ENCODE measurements at regions not wholly inside any gene's neighbourhood (a gene's known extent, or its start where the extent isn't known, plus 50 kb on each side); places are given as distances from the start of the nearest gene placed in this dataset.

GRCh38 chr17:72299592-72299991, 178.8 kb downstream of the SOX9 start:
- FAIRE-seq (no peak), DNase-seq (ENCODE audit: low spot score) (no peak)

- FAIRE-seq (no peak), DNase-seq (ENCODE audit: low spot score) (no peak)
These were observed 181.1 kb downstream of the SOX9 start for GRCh38 chr17:72301887-72302286.

GRCh38 chr17:72302735-72303134, 181.9 kb downstream of the SOX9 start:
- no peak for DNase-seq (ENCODE audit: low spot score)
- no peak for FAIRE-seq

DNA sequence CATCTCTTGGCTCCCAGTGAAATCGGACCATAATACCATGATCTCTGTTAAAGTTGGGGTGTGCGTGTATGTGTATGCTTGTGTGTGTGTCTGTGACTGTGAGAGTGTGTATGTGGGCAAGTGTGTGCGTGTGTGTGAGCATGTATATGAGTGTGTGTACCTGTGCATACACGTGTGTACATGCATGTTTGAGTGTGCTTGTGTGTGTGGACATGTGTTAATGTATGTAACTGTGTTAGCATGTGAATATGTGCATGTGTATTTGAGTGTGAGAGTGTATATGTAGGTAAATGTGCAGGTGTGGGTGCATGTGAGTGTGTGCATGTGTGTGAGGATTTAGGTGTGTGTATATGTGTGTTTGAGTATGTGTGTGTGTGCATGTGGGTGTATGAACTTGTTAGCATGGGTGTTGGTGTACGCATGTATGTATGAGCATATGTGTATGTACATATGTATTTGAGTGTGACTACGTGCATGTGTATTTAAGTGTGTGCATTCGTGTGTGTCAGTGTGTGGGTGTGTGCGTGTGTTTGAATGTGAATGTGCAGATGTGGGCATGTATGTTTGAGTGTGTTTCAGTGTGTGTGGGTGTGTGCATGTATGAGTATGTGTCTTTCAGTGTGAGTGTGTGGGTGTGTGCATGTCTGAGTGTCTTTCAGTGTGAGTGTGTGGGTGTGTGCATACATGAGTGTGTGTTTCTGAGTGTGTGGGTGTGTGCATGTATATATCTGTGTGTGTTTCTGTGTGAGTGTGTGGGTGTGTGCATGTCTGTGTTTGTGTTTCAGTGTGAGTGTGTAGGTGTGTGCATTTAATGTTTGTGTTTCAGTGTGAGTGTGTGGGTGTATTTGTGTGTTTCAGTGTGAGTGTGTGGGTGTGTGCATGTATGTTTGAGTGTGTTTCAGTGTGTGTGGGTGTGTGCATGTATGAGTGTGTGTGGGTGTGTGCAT, 183.2 kb downstream of the SOX9 start:
- FAIRE-seq (no peak), DNase-seq (ENCODE audit: low spot score) (no peak)

DNA sequence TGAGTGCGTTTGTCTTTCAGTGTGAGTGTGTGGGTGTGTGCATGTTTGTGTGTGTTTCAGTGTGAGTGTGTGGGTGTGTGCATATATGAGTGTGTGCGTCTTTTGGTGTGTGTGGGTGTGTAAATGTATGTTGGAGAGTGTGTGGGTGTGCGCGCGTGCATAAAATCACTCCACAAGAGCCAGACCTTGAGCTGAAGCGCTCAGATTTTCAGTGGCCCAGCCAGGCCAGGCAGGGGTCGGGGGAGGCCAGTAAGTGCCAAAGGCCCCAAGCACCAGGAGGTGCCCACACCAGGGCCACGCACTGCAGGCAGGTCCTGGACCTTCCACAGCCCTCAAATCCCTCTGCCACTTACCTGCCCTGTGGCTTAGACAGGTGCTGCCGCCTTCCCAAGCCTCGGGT, 184.0 kb downstream of the SOX9 start:
- DNase-seq (ENCODE audit: low spot score) (no peak), FAIRE-seq (no peak)

GRCh38 chr17:72305472-72305871, 184.7 kb downstream of the SOX9 start:
- DNase-seq (ENCODE audit: low spot score) (no peak), FAIRE-seq (no peak)

DNA sequence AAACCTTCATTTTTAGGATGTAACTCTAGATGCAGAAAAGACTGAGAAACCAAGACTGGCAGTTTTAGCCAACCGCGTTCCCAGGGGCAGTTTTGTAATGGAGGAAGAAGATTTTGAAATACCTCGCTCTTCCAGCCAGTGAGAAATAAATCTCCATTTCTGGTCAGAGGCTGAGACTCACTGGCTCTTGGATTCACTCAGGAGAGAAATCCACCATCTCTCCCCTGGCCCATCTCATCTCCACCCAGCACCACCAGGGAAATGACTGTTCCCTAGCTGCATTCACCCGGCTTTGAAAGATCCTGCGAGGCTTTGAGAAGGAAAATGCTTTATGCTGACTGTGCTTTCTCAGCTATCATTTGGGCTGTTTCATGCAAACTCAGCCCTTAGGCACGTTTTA, 185.2 kb downstream of the SOX9 start:
- FAIRE-seq (no peak), DNase-seq (ENCODE audit: low spot score) (no peak)

DNA sequence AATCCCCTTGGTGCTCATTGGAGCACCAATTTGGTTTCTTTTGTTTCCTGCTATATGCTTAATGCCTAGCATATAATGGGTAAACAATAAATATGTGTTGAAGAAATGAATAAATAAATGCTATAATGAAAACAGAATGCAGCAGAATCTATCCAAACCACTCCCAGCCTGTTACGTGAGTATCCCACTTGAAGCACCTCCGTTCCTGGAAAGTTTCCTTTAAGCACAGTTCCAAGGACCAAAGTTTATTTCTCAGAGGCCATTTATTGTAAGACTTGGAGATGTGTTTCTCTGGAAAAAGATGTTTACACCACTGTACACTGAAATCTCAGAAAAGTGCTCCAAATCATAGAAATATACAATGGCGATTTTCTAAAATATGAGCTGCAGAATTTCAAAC, 187.0 kb downstream of the SOX9 start:
- FAIRE-seq (no peak), DNase-seq (ENCODE audit: low spot score) (no peak)

DNA sequence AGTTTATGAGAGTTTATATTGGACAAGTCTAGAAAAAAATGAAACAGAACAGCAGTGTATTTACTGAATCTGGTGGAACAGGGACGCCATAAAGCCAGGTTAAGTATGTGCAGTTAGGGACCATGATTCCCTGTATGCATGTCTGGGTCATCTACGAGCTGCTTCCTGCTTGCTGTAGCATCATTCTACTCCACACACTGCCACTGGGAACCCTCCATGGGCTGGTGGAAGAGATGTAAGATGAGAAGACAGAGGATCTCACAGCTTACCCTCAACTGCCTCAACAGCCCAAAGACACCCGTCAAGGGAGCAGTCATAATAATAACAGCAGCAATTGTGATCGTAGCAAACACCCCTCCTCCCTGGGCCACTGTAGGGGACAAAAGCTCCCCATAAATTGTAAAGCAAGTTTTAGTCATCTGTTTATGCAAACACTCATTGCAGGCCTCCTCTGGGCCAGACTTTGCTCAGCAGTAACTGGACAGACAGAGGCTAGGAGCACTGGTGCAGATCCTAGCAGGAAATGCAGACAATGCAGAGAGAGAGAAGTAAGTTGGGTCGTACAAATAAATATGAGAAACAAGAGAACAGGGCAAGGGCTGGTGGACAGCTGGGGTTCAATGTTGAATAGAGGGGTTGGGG, 188.0 kb downstream of the SOX9 start:
- DNase-seq (ENCODE audit: low spot score) (no peak), FAIRE-seq (no peak)

DNA sequence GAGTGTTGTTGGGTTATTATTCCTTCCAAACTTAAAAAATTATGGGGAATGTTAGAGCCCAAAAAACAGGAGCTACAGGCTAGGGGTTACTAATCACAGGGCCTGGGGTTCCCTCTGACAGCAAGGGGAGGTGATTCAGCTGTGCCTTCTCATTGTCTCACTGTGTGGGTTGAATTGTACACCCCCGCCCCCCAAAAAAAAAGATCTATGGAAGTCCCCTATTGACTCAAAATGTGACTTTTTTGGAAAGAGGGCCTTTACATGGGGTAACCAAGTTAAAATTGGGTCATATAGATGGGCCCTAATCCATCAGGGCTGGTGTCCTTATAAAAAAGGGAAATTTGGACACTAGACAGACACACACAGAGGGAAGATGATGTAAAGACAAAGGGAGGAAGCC, 190.2 kb downstream of the SOX9 start:
- no peak for DNase-seq (ENCODE audit: low spot score)
- FAIRE-seq = no peak

DNA sequence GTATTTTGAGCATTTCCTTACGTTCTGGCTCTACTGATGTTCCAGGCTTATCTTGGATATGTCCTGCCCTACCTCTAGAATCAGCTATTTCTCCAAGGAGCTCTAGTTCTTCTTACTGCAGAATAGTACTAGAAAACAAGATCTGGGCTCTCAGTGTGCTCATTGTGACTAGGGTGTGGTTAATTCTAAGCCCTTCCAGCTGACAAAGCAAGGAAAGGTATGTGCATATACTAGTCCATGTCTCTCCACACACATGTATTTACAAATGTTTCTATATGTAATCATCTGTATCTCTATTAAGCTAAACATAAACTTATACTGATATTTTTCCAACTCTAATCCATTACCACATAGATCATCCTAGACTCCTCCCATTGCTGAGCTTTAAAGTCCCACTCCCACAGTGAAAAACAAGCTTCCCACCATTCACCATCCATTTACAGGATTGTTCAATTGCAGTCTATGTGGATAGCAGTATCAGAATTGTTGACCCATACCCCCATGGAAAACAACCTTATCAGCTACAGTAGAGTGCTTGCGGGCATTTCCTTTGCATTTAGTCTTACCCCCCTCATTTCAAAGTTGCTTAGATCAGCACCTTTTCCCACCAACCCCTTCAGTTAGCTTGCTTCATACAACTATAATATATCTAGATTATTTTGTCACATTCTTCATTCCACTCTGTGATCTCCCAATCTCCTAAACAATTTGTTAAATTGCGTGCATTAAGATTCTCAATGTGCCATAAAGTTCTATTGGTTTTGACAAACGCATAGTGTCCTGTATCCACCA, 194.5 kb downstream of the SOX9 start:
- no peak for FAIRE-seq
- no peak for DNase-seq (ENCODE audit: low spot score)

- no peak for DNase-seq (ENCODE audit: low spot score)
- FAIRE-seq = no peak
These were observed 197.3 kb downstream of the SOX9 start for GRCh38 chr17:72318131-72318530.

- no peak for DNase-seq (ENCODE audit: low spot score)
- no peak for FAIRE-seq
These were observed 201.1 kb downstream of the SOX9 start for GRCh38 chr17:72321896-72322295.

DNA sequence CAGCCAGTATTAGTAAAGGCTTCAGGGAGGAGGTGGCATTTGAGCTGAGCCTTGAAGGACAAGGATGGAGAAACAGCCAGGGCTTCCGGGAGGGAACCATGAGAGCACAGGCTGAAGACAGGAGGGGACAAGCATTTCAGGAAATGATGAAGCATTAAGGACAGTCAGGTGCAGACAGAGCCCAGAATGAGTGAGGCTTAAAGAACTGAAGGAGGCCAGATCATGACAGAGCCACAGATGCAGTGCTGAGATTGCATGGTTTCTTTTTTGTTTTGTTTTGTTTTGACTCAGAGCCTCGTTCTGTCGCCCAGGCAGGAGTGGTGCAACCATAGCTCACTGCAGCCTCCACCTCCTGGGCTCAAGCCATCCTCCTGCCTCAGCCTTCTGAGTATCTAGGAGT, 211.5 kb downstream of the SOX9 start:
- no peak for FAIRE-seq
- DNase-seq (ENCODE audit: low spot score) = no peak

DNA sequence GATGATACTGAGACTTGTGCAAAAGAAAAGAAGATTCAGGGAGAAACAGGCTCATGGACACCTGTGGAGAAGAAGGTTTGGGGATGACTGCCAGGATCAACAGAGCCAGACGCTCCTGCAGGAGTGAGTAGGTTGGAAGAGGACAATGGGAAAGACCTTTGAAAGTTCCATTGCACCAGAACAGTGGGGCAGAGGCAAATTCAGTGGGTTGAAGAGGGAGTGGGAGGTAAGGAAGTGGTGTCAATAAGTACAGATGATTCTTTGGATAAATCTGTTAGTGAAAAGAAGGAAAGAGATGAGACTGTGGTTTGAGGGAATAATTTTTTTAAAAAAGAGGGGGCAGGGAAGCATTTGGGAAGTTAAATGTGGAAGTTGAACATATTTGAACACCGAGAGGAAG, 212.8 kb downstream of the SOX9 start:
- DNase-seq (ENCODE audit: low spot score) (no peak), FAIRE-seq (no peak)

DNA sequence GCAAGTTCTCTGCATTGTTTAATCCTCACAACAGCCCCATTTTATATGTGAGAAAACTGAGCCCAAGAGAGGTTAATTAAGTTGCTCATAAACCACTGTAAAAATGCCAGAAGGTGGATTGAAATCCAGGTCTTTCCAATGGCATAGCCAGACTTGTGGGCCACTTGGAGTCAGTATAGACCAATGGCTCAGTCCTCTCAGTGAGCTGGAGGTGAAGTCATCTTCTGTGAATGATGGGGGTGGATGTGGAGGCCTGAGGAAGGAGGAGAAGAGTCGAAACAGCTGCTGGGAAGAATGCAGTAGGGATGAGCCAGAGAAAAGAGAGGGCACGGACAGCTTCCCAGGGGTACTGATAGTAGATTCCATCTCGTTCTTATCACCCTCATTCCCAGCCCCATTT, 213.4 kb downstream of the SOX9 start:
- DNase-seq (ENCODE audit: low spot score) = peak; percentile 21

DNA sequence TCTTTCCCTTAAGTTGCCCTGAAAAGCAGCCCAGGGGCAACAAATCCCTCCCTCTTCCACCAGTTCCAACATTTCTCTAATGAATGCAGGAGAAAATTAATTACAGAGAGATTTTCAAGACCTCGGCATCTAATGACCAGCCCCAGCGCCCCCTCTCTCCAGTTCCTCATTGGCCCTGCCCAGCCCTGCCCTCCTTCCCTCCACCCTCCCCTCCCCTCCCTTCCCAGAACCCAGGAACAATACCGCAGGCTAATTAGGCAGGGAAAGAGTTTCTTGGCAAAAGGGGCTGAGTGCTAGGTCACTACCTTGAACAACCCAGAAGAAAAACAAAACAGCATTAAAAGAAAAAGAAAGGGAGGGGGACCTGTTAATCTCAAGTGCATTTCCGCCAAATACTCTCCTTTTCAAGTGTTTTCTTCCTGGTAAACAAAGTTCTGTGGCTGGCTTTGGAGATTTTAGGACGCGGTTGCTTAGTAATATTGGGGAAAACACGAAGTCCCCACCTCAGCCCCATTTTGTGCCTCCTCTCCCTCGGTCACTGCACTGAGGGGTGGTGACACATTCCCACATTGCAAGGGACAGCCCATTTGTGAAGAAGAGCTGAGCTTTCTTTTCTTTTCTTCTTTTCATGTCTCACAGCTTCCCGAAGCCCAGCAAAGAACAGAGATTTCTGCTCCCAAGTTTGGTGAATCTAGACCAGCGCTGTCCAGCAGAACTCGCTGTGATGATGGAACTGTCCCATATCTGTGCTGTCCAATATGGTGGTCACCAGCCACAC, 215.4 kb downstream of the SOX9 start:
- FAIRE-seq (no peak), DNase-seq (ENCODE audit: low spot score) (no peak)

More for the DNA sequence above, 213.4 kb downstream of the SOX9 start:
- no peak for FAIRE-seq

DNA sequence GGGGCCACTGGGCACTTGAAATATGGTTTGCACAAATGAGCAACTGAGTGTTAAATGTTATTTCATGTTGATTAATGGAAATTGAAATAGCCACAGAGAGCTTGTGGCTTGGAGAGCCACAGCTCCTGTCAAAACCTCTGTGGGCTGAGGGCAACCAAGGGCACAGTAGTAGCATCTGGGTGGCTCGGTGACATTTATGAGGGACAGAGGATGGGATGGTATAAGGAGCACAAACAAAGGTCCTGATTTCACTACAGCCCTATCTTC, 215.9 kb downstream of the SOX9 start:
- FAIRE-seq (no peak), DNase-seq (ENCODE audit: low spot score) (no peak)

GRCh38 chr17:72338304-72338703, 217.5 kb downstream of the SOX9 start:
- DNase-seq (ENCODE audit: low spot score) = no peak
- no peak for FAIRE-seq

DNA sequence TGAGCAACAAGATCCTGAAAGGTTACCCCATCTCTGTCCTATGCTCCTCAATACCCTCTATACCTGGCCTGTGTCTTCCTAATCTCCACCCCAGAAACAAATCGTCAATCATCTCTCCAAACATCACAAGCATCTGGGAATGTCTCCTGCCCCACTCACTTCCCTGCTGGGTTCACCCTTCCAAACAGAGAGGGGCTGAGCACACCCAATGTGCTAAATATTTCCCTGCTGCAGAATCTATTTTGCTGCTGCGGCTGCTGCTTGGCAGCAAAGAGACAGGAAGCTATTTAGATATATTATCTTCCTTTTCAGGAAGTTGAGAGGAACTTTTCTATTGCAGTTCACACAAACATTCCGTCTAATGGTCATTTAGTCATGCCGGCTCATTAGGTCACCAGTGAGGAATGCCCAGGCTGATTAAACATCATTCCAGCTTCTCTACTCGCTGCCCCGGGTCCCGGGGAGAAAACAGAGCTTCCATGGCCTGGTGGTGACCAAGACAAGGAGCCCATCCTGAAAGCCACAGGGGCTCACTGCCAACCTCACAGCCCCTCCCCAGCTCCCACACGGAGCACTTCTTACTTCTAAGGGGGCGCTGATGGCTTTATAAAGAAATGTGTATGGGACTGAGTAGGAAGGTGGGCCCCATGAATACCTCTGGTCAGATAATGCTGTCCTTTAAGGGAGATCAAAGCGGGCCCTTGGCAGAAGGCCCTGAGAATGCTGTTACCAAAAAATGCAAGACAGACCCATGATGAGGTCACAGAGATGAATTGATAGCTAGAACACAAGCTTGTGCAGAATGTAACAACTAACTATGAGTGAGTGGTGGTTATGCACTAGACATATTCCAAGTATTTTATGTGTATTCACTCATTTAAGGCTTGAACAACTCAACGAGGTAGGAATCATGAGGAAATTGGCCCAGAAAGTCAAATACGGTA, 218.3 kb downstream of the SOX9 start:
- peak; percentile 98 for DNase-seq (ENCODE audit: low spot score)
- peak; percentile 95 for FAIRE-seq
